ENCODE measurements at regions not wholly inside any gene's neighbourhood (a gene's known extent, or its start where the extent isn't known, plus 50 kb on each side); places are given as distances from the start of the nearest gene placed in this dataset.

GRCh38 chr2:59034837-59035236 lies 793.7 kb upstream of the FANCL start:
- DNase-seq = peak; percentile 4
- no peaks in the 10 kb centered on the region for H3K4me1 ChIP-seq
- no peak overlapping the region for H3K4me3 ChIP-seq (ENCODE audit: low read depth, low read length)
- no peak for TF ChIP-seq CTCF (IDR thresholded peaks at IDR 0.05; ENCODE audit: low read depth, low read length)
- H3K27me3 ChIP-seq = no peaks in the 10 kb centered on the region
- no peaks in the 10 kb centered on the region for H3K9me3 ChIP-seq
- H3K36me3 ChIP-seq = no peaks in the 10 kb centered on the region

GRCh38 chr2:59034106-59034505 lies 793.0 kb upstream of the FANCL start:
- no peak for TF ChIP-seq CTCF (IDR thresholded peaks at IDR 0.05; ENCODE audit: low read depth, low read length)
- DNase-seq = no peak
- no peaks in the 10 kb centered on the region for H3K9me3 ChIP-seq

GRCh38 chr2:59033661-59034060 lies 792.5 kb upstream of the FANCL start:
- H3K9me3 ChIP-seq = no peaks in the 10 kb centered on the region
- no peaks in the 10 kb centered on the region for H3K36me3 ChIP-seq
- no peak for DNase-seq
- no peaks in the 10 kb centered on the region for H3K4me1 ChIP-seq
- no peaks in the 10 kb centered on the region for H3K27me3 ChIP-seq
- H3K4me3 ChIP-seq (ENCODE audit: low read depth, low read length) = no peak overlapping the region
- TF ChIP-seq CTCF (IDR thresholded peaks at IDR 0.05; ENCODE audit: low read depth, low read length) = no peak

More at GRCh38 chr2:59034106-59034505, 793.0 kb upstream of the FANCL start:
- H3K4me1 ChIP-seq = no peaks in the 10 kb centered on the region
- H3K27me3 ChIP-seq = no peaks in the 10 kb centered on the region
- no peaks in the 10 kb centered on the region for H3K36me3 ChIP-seq
- H3K4me3 ChIP-seq (ENCODE audit: low read depth, low read length) = no peak overlapping the region

GRCh38 chr2:59032499-59032898 lies 791.4 kb upstream of the FANCL start:
- Histone ChIP-seq H3K4me3 (ENCODE audit: low read depth, low read length) (no peak overlapping the region), H3K27me3 (no peaks in the 10 kb centered on the region), H3K4me1 (no peaks in the 10 kb centered on the region), H3K36me3 (no peaks in the 10 kb centered on the region), H3K9me3 (no peaks in the 10 kb centered on the region)
- no peak for DNase-seq
- no peak for TF ChIP-seq CTCF (IDR thresholded peaks at IDR 0.05; ENCODE audit: low read depth, low read length)

- Histone ChIP-seq H3K27me3 (no peaks in the 10 kb centered on the region), H3K4me3 (ENCODE audit: low read depth, low read length) (no peak overlapping the region), H3K36me3 (no peaks in the 10 kb centered on the region), H3K4me1 (no peaks in the 10 kb centered on the region), H3K9me3 (no peaks in the 10 kb centered on the region)
- no peak for DNase-seq
- no peak for TF ChIP-seq CTCF (IDR thresholded peaks at IDR 0.05; ENCODE audit: low read depth, low read length)
Observed at GRCh38 chr2:59029058-59029457, 787.9 kb upstream of the FANCL start.

GRCh38 chr2:59027320-59027719 lies 786.2 kb upstream of the FANCL start:
- Histone ChIP-seq H3K9me3 (no peaks in the 10 kb centered on the region), H3K36me3 (no peaks in the 10 kb centered on the region), H3K4me1 (no peaks in the 10 kb centered on the region), H3K4me3 (ENCODE audit: low read depth, low read length) (no peak overlapping the region), H3K27me3 (no peaks in the 10 kb centered on the region)
- DNase-seq = no peak
- TF ChIP-seq CTCF (IDR thresholded peaks at IDR 0.05; ENCODE audit: low read depth, low read length) = no peak

Data from BE2C (cell line).